IgD-negative memory B cell (primary cell): ENCODE measurements at regions not wholly inside any gene's neighbourhood (a gene's known extent, or its start where the extent isn't known, plus 50 kb on each side); places are given as distances from the start of the nearest gene placed in this dataset.

ENCODE experiments used
- H3K27ac Mint-ChIP-seq, 3 donors: one replicate each; pipeline ENCODE4 v1.8.0; 2020 to 2022; ENCODE audit warnings: mild to moderate bottlenecking in 3 of 3, mixed read lengths in 3 of 3, moderate library complexity in 1 of 3
- H3K27me3 Mint-ChIP-seq: one replicate; pipeline ENCODE4 v1.8.0; 2021; ENCODE audit warnings: mixed read lengths
- H3K36me3 Mint-ChIP-seq: one replicate; pipeline ENCODE4 v1.8.0; 2020; ENCODE audit warnings: mild to moderate bottlenecking, mixed read lengths
- H3K4me1 Mint-ChIP-seq, 3 donors: one replicate each; pipeline ENCODE4 v1.8.0; 2020 to 2022; ENCODE audit warnings: mixed read lengths in 3 of 3, mild to moderate bottlenecking in 1 of 3
- H3K4me3 Mint-ChIP-seq, 4 donors: one replicate each; pipeline ENCODE4 v1.8.0; 2020 to 2022; ENCODE audit warnings: mild to moderate bottlenecking in 4 of 4, mixed read lengths in 4 of 4, moderate library complexity in 3 of 4
- H3K9me3 Mint-ChIP-seq, 3 donors: one replicate each; pipeline ENCODE4 v1.8.0; 2020 to 2021; ENCODE audit warnings: mixed read lengths in 3 of 3, mild to moderate bottlenecking in 1 of 3

GRCh38 chr15:25179673-25180511 is 225.1 kb downstream of the SNRPN start:
- H3K36me3 Mint-ChIP-seq = no peaks in the 10 kb centered on the region
- H3K4me3 Mint-ChIP-seq = no peak overlapping the region
- peaks cover 0 to 3% (median 1%) of the 10 kb centered on the region in 3 donors for H3K9me3 Mint-ChIP-seq
- no peaks in the 10 kb centered on the region for H3K27me3 Mint-ChIP-seq
- H3K4me1 Mint-ChIP-seq = no peaks in the 10 kb centered on the region
- H3K27ac Mint-ChIP-seq = no peak overlapping the region

GRCh38 chr15:25180606-25181292 is 226.0 kb downstream of the SNRPN start:
- H3K36me3 Mint-ChIP-seq = no peaks in the 10 kb centered on the region
- H3K4me1 Mint-ChIP-seq = no peaks in the 10 kb centered on the region
- H3K4me3 Mint-ChIP-seq = no peak overlapping the region
- peaks cover 0 to 1% (median 0%) of the 10 kb centered on the region in 3 donors for H3K9me3 Mint-ChIP-seq
- peak overlapping the region in 1 of 3 donors; percentile 53 for H3K27ac Mint-ChIP-seq
- H3K27me3 Mint-ChIP-seq = no peaks in the 10 kb centered on the region

GRCh38 chr15:25181293-25182097 is 226.7 kb downstream of the SNRPN start:
- H3K9me3 Mint-ChIP-seq = peaks cover 0 to 1% (median 0%) of the 10 kb centered on the region in 3 donors
- no peaks in the 10 kb centered on the region for H3K4me1 Mint-ChIP-seq
- H3K4me3 Mint-ChIP-seq = no peak overlapping the region
- H3K36me3 Mint-ChIP-seq = no peaks in the 10 kb centered on the region
- H3K27ac Mint-ChIP-seq = no peak overlapping the region
- H3K27me3 Mint-ChIP-seq = no peaks in the 10 kb centered on the region

- H3K4me3 Mint-ChIP-seq = no peak overlapping the region
- no peaks in the 10 kb centered on the region for H3K27me3 Mint-ChIP-seq
- H3K9me3 Mint-ChIP-seq = peaks cover 0 to 1% (median 0%) of the 10 kb centered on the region in 3 donors
- no peaks in the 10 kb centered on the region for H3K4me1 Mint-ChIP-seq
- H3K27ac Mint-ChIP-seq = no peak overlapping the region
- no peaks in the 10 kb centered on the region for H3K36me3 Mint-ChIP-seq
Measured at GRCh38 chr15:25182098-25182478, 227.3 kb downstream of the SNRPN start.

- Mint-ChIP-seq H3K36me3 (no peaks in the 10 kb centered on the region), H3K4me3 (no peak overlapping the region), H3K27ac (no peak overlapping the region), H3K9me3 (peaks cover 0 to 1% (median 0%) of the 10 kb centered on the region in 3 donors), H3K4me1 (no peaks in the 10 kb centered on the region), H3K27me3 (no peaks in the 10 kb centered on the region)
Measured at GRCh38 chr15:25182736-25183445, 228.1 kb downstream of the SNRPN start.

- Mint-ChIP-seq H3K27me3 (no peaks in the 10 kb centered on the region), H3K36me3 (no peaks in the 10 kb centered on the region), H3K4me1 (no peaks in the 10 kb centered on the region), H3K9me3 (peaks cover 0 to 1% (median 0%) of the 10 kb centered on the region in 3 donors), H3K4me3 (no peak overlapping the region), H3K27ac (no peak overlapping the region)
Measured at GRCh38 chr15:25183581-25184251, 228.9 kb downstream of the SNRPN start.

- Mint-ChIP-seq H3K36me3 (no peaks in the 10 kb centered on the region), H3K4me3 (no peak overlapping the region), H3K27ac (no peak overlapping the region), H3K9me3 (peaks cover 0 to 1% (median 0%) of the 10 kb centered on the region in 3 donors), H3K4me1 (no peaks in the 10 kb centered on the region), H3K27me3 (no peaks in the 10 kb centered on the region)
Measured at GRCh38 chr15:25184356-25185155, 229.8 kb downstream of the SNRPN start.

GRCh38 chr15:25185156-25185710 is 230.4 kb downstream of the SNRPN start:
- Mint-ChIP-seq H3K9me3 (peaks cover 0 to 4% (median 0%) of the 10 kb centered on the region in 3 donors), H3K4me3 (no peak overlapping the region), H3K27me3 (no peaks in the 10 kb centered on the region), H3K36me3 (no peaks in the 10 kb centered on the region), H3K4me1 (no peaks in the 10 kb centered on the region), H3K27ac (no peak overlapping the region)

- H3K4me3 Mint-ChIP-seq = no peak overlapping the region
- H3K36me3 Mint-ChIP-seq = no peaks in the 10 kb centered on the region
- no peaks in the 10 kb centered on the region for H3K27me3 Mint-ChIP-seq
- H3K27ac Mint-ChIP-seq = no peak overlapping the region
- peaks cover 0 to 4% (median 0%) of the 10 kb centered on the region in 3 donors for H3K9me3 Mint-ChIP-seq
- no peaks in the 10 kb centered on the region for H3K4me1 Mint-ChIP-seq
Measured at GRCh38 chr15:25185791-25186190, 231.0 kb downstream of the SNRPN start.

- H3K27me3 Mint-ChIP-seq = no peaks in the 10 kb centered on the region
Measured at GRCh38 chr15:25186411-25186810, 231.6 kb downstream of the SNRPN start.

GRCh38 chr15:25186906-25187645 is 232.3 kb downstream of the SNRPN start:
- H3K9me3 Mint-ChIP-seq = peaks cover 0 to 3% (median 0%) of the 10 kb centered on the region in 3 donors
- no peaks in the 10 kb centered on the region for H3K4me1 Mint-ChIP-seq
- H3K36me3 Mint-ChIP-seq = no peaks in the 10 kb centered on the region
- no peak overlapping the region for H3K27ac Mint-ChIP-seq
- H3K4me3 Mint-ChIP-seq = no peak overlapping the region
- H3K27me3 Mint-ChIP-seq = no peaks in the 10 kb centered on the region

More at GRCh38 chr15:25186411-25186810, 231.6 kb downstream of the SNRPN start:
- no peaks in the 10 kb centered on the region for H3K4me1 Mint-ChIP-seq
- peaks cover 0 to 4% (median 0%) of the 10 kb centered on the region in 3 donors for H3K9me3 Mint-ChIP-seq
- no peak overlapping the region for H3K4me3 Mint-ChIP-seq
- no peak overlapping the region for H3K27ac Mint-ChIP-seq
- no peaks in the 10 kb centered on the region for H3K36me3 Mint-ChIP-seq

GRCh38 chr15:25188051-25188450 is 233.3 kb downstream of the SNRPN start:
- Mint-ChIP-seq H3K27me3 (no peaks in the 10 kb centered on the region), H3K4me1 (no peaks in the 10 kb centered on the region), H3K36me3 (no peaks in the 10 kb centered on the region), H3K9me3 (peaks cover 0 to 3% (median 0%) of the 10 kb centered on the region in 3 donors), H3K4me3 (no peak overlapping the region), H3K27ac (peak overlapping the region in 1 of 3 donors; percentile 19)
